SJCRH30 (cell line): ENCODE measurements at regions not wholly inside any gene's neighbourhood (a gene's known extent, or its start where the extent isn't known, plus 50 kb on each side); places are given as distances from the start of the nearest gene placed in this dataset.
"Not testable (repeated sequence)": the region's sequence is repeated elsewhere in the genome, so short reads cannot be mapped to it uniquely, and the experiment has no call there.

Experiments
- DNase-seq, 2 experiments: peaks; one replicate each; pipeline ENCODE4 v3.0.0-alpha.2; 2015 to 2020
- H3K27ac ChIP-seq: fragments of 250-450 bp; sonication (Bioruptor Pico); 2 replicates; pipeline ENCODE4 v1.5.1; 2020; ENCODE audit warnings: mild to moderate bottlenecking, moderate library complexity
- H3K27me3 ChIP-seq: fragments of 250-450 bp; sonication (Bioruptor Pico); 2 replicates; pipeline ENCODE4 v1.5.1; 2020; ENCODE audit warnings: mild to moderate bottlenecking, moderate library complexity
- H3K36me3 ChIP-seq: fragments of 250-450 bp; sonication (Bioruptor Pico); 2 replicates; pipeline ENCODE4 v1.5.1; 2020; ENCODE audit warnings: mild to moderate bottlenecking, moderate library complexity
- H3K4me1 ChIP-seq: fragments of 250-450 bp; sonication (Bioruptor Pico); 2 replicates; pipeline ENCODE4 v1.5.1; 2020; ENCODE audit warnings: mild to moderate bottlenecking, moderate library complexity
- H3K4me3 ChIP-seq: fragments of 250-450 bp; sonication (Bioruptor Pico); 2 replicates; pipeline ENCODE4 v1.5.1; 2020; ENCODE audit warnings: mild to moderate bottlenecking, moderate library complexity
- H3K9me3 ChIP-seq: fragments of 250-450 bp; sonication (Bioruptor Pico); replicated peaks from 2 replicates; pipeline ENCODE4 v1.5.1; 2020; ENCODE audit warnings: mild to moderate bottlenecking, moderate library complexity

GRCh38 chr9:13811876-13812275 is 502.1 kb downstream of the NFIB start:
- H3K4me1 ChIP-seq: peaks cover 45% of the 10 kb centered on the region
- no peak overlapping the region for H3K4me3 ChIP-seq
- no peaks in the 10 kb centered on the region for H3K36me3 ChIP-seq
- H3K9me3 ChIP-seq: no peaks in the 10 kb centered on the region
- no peak for DNase-seq
- H3K27me3 ChIP-seq: no peaks in the 10 kb centered on the region
- H3K27ac ChIP-seq: peak overlapping the region; percentile 93

GRCh38 chr9:13810510-13810909 is 503.4 kb downstream of the NFIB start:
- peaks cover 39% of the 10 kb centered on the region for H3K4me1 ChIP-seq
- DNase-seq: peak; percentile 97 to 99

GRCh38 chr9:13809401-13809800 is 504.5 kb downstream of the NFIB start:
- peak overlapping the region; percentile 93 for H3K27ac ChIP-seq
- H3K4me3 ChIP-seq: no peak overlapping the region
- DNase-seq: peak; percentile 25 to 57
- H3K27me3 ChIP-seq: no peaks in the 10 kb centered on the region
- H3K36me3 ChIP-seq: no peaks in the 10 kb centered on the region
- no peaks in the 10 kb centered on the region for H3K9me3 ChIP-seq
- peaks cover 35% of the 10 kb centered on the region for H3K4me1 ChIP-seq

More at GRCh38 chr9:13810510-13810909, 503.4 kb downstream of the NFIB start:
- Histone ChIP-seq H3K27ac (peak overlapping the region; percentile 93), H3K27me3 (no peaks in the 10 kb centered on the region), H3K36me3 (no peaks in the 10 kb centered on the region), H3K9me3 (no peaks in the 10 kb centered on the region), H3K4me3 (no peak overlapping the region)

GRCh38 chr9:13807118-13807517 is 506.8 kb downstream of the NFIB start:
- peaks cover 35% of the 10 kb centered on the region for H3K4me1 ChIP-seq
- H3K27ac ChIP-seq: no peak overlapping the region

GRCh38 chr9:13806714-13807113 is 507.2 kb downstream of the NFIB start:
- H3K9me3 ChIP-seq: no peaks in the 10 kb centered on the region
- no peak overlapping the region for H3K27ac ChIP-seq
- no peak for DNase-seq
- no peaks in the 10 kb centered on the region for H3K36me3 ChIP-seq
- no peak overlapping the region for H3K4me3 ChIP-seq
- no peaks in the 10 kb centered on the region for H3K27me3 ChIP-seq
- peaks cover 30% of the 10 kb centered on the region for H3K4me1 ChIP-seq

More at GRCh38 chr9:13807118-13807517, 506.8 kb downstream of the NFIB start:
- H3K36me3 ChIP-seq: no peaks in the 10 kb centered on the region
- no peaks in the 10 kb centered on the region for H3K9me3 ChIP-seq
- H3K4me3 ChIP-seq: no peak overlapping the region
- no peak for DNase-seq
- no peaks in the 10 kb centered on the region for H3K27me3 ChIP-seq

GRCh38 chr9:13805546-13805945 is 508.4 kb downstream of the NFIB start:
- no peak for DNase-seq
- Histone ChIP-seq H3K4me3 (no peak overlapping the region), H3K36me3 (no peaks in the 10 kb centered on the region), H3K4me1 (peaks cover 21% of the 10 kb centered on the region), H3K27me3 (no peaks in the 10 kb centered on the region), H3K27ac (no peak overlapping the region), H3K9me3 (no peaks in the 10 kb centered on the region)

- H3K9me3 ChIP-seq: no peaks in the 10 kb centered on the region
- DNase-seq: no peak
- H3K36me3 ChIP-seq: no peaks in the 10 kb centered on the region
- no peaks in the 10 kb centered on the region for H3K27me3 ChIP-seq
- H3K27ac ChIP-seq: no peak overlapping the region
- H3K4me3 ChIP-seq: no peak overlapping the region
- peaks cover 14% of the 10 kb centered on the region for H3K4me1 ChIP-seq
Measured at GRCh38 chr9:13804532-13804931, 509.4 kb downstream of the NFIB start.

- no peaks in the 10 kb centered on the region for H3K27me3 ChIP-seq
- H3K4me1 ChIP-seq: peaks cover 3% of the 10 kb centered on the region; the same call in 1 of the 2 replicates
- DNase-seq: no peak
- H3K9me3 ChIP-seq: no peaks in the 10 kb centered on the region
- no peaks in the 10 kb centered on the region for H3K36me3 ChIP-seq
- no peak overlapping the region for H3K27ac ChIP-seq
- no peak overlapping the region for H3K4me3 ChIP-seq
Measured at GRCh38 chr9:13800776-13801175, 513.2 kb downstream of the NFIB start.

- not testable (repeated sequence) for H3K27ac ChIP-seq, H3K9me3 ChIP-seq, H3K27me3 ChIP-seq, H3K36me3 ChIP-seq, H3K4me1 ChIP-seq, H3K4me3 ChIP-seq, DNase-seq
Measured at GRCh38 chr9:13797701-13798100, 516.2 kb downstream of the NFIB start.

- Histone ChIP-seq H3K4me1 (no peaks in the 10 kb centered on the region), H3K4me3 (no peak overlapping the region), H3K27me3 (no peaks in the 10 kb centered on the region; the same call in 1 of the 2 replicates), H3K36me3 (no peaks in the 10 kb centered on the region), H3K27ac (no peak overlapping the region), H3K9me3 (no peaks in the 10 kb centered on the region; the same call in 1 of the 2 replicates)
- DNase-seq: no peak
Measured at GRCh38 chr9:13791816-13792215, 512.3 kb upstream of the MPDZ start.

GRCh38 chr9:13790055-13790454 is 510.6 kb upstream of the MPDZ start:
- H3K27ac ChIP-seq: no peak overlapping the region
- H3K4me1 ChIP-seq: no peaks in the 10 kb centered on the region
- H3K4me3 ChIP-seq: no peak overlapping the region
- DNase-seq: no peak
- no peaks in the 10 kb centered on the region for H3K36me3 ChIP-seq
- no peaks in the 10 kb centered on the region for H3K9me3 ChIP-seq
- H3K27me3 ChIP-seq: no peaks in the 10 kb centered on the region; the same call in 1 of the 2 replicates

GRCh38 chr9:13787234-13787833 is 507.8 kb upstream of the MPDZ start:
- Histone ChIP-seq H3K4me3 (no peak overlapping the region), H3K4me1 (no peaks in the 10 kb centered on the region), H3K36me3 (no peaks in the 10 kb centered on the region), H3K9me3 (no peaks in the 10 kb centered on the region), H3K27me3 (no peaks in the 10 kb centered on the region), H3K27ac (0 out of 2 replicates have a peak overlapping the region, but pooled peaks have one; percentile 20)
- no peak for DNase-seq

- no peaks in the 10 kb centered on the region for H3K4me1 ChIP-seq
- no peak overlapping the region for H3K4me3 ChIP-seq
- H3K36me3 ChIP-seq: no peaks in the 10 kb centered on the region
- no peak overlapping the region for H3K27ac ChIP-seq
- no peaks in the 10 kb centered on the region for H3K9me3 ChIP-seq
- no peaks in the 10 kb centered on the region for H3K27me3 ChIP-seq
- no peak for DNase-seq
Measured at GRCh38 chr9:13786711-13787110, 507.2 kb upstream of the MPDZ start.

GRCh38 chr9:13786131-13786530 is 506.6 kb upstream of the MPDZ start:
- no peaks in the 10 kb centered on the region for H3K4me1 ChIP-seq
- H3K4me3 ChIP-seq: no peak overlapping the region
- no peaks in the 10 kb centered on the region for H3K36me3 ChIP-seq
- no peak overlapping the region for H3K27ac ChIP-seq
- no peak for DNase-seq
- H3K27me3 ChIP-seq: no peaks in the 10 kb centered on the region
- no peaks in the 10 kb centered on the region for H3K9me3 ChIP-seq

- no peak for DNase-seq
- H3K36me3 ChIP-seq: no peaks in the 10 kb centered on the region
- H3K9me3 ChIP-seq: no peaks in the 10 kb centered on the region
- H3K4me1 ChIP-seq: peaks cover 14% of the 10 kb centered on the region
- H3K27ac ChIP-seq: peak overlapping the region; percentile 88
- H3K27me3 ChIP-seq: no peaks in the 10 kb centered on the region
- H3K4me3 ChIP-seq: no peak overlapping the region
Measured at GRCh38 chr9:13779106-13779505, 499.6 kb upstream of the MPDZ start.

- Histone ChIP-seq H3K36me3 (no peaks in the 10 kb centered on the region), H3K4me3 (peak overlapping the region; percentile 30), H3K27ac (peak overlapping the region; percentile 88), H3K4me1 (peaks cover 14% of the 10 kb centered on the region), H3K9me3 (no peaks in the 10 kb centered on the region), H3K27me3 (no peaks in the 10 kb centered on the region)
- peak; percentile 94 to 98 for DNase-seq
Measured at GRCh38 chr9:13778631-13779030, 499.1 kb upstream of the MPDZ start.
